ENCODE measurements at regions not wholly inside any gene's neighbourhood (a gene's known extent, or its start where the extent isn't known, plus 50 kb on each side); places are given as distances from the start of the nearest gene placed in this dataset.

GRCh38 chr5:68490406-68490805 is 274.9 kb downstream of the PIK3R1 start:
- no peak for DNase-seq

GRCh38 chr5:68494771-68495170 is 279.2 kb downstream of the PIK3R1 start:
- no peak for DNase-seq

GRCh38 chr5:68499987-68500386 is 284.4 kb downstream of the PIK3R1 start:
- DNase-seq = peak; percentile 82

DNA sequence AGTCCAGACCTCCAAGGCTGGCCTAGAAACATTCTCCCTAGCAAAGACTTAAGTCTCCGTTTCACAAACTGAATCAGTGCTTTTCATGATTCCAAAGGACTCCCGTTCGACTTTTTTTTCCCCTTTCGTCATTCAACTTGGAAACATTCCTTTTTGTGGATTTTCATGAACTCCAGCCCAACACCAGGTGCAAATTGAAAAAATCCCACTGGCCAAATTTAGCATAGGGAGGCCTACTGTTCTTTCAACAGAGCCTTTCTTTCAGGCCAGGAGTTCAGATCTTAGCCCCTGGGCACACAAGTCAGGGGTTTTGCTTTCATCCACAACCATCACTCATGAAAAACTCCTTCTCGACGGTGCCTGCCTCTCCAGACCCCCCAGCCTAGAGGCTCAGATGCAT is 285.3 kb downstream of the PIK3R1 start:
- no peak for DNase-seq

DNA sequence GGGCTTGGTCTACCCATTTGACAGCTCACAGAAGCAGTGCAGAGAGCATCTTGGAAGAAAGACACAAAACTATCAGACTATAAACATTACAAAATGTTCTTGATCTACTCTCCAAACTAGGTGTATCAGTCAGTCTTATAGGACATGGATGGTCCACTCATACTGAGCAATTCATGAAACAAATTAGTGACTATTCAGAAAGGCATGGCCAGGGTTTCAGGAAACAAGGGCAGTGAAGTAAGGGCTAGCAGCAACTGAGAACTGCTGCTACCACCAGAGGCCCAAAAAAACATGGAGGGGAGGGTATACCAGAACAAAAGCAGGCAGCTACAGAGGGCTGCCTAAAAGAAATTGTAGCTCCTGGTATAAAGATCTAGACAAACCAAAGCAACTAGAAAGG is 287.0 kb downstream of the PIK3R1 start:
- peak; percentile 51 for DNase-seq

GRCh38 chr5:68504306-68504705 is 288.8 kb downstream of the PIK3R1 start:
- DNase-seq = no peak

- DNase-seq = peak; percentile 76
Observed at GRCh38 chr5:68505917-68506860, 290.6 kb downstream of the PIK3R1 start.

DNA sequence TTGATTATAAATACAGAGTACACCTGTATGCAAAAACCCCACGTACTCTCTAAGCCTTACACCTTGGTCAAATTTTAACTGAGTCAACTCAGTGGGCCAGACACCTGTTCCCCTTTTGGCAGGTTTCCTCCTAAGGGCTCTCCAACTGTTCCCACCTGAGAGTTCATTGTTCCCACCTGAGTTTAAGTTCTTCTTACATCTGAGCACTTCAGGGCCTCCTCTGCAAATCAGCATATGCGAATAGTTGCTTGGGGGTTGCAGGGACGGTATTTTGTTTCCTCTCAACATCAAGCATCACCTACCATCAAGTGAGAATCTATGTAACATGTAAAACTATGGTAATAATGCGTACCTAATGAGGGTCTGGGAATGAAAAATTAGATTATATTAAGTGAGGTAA is 300.0 kb downstream of the PIK3R1 start:
- no peak for DNase-seq

GRCh38 chr5:68518286-68518685 is 302.7 kb downstream of the PIK3R1 start:
- DNase-seq = no peak

- DNase-seq = no peak
Observed at GRCh38 chr5:68519143-68519542, 303.6 kb downstream of the PIK3R1 start.

DNA sequence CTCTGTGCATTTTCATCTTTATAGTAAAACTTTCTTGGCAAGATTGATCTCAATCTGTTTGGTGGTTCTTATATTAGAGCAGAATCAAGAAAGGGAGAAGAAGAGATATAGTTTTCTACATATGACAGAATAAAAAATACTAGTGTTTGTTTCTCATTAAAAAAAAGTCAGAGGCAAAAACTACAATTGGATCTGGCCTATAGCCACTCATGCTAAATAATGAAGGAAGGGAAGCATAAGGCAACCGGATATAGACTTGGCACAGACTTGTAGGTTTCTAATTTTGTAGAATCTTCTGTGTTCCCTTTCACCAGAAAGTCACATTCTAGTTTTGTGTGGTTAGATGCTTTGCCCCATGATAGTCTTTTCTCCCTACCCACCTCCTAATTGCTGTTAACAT is 306.2 kb downstream of the PIK3R1 start:
- DNase-seq = no peak

DNA sequence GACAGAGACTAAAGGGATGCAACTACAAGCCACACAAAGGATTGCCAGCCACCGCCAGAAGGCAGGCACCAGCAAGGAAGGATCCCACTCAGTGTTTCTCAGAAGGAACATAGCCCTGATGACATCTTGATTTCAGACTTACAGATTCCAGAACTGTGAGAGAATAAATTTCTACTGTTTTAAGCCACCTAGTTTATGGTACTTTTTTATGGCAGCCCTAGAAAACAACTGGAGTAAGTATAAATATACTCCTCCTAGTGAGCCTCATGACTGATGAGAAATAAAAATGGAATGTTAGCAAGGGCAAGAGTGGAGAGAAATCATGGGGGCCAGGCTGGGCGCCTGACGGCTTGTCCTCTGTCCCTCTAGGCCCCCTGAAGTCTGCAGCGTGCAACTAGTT is 307.3 kb downstream of the PIK3R1 start:
- peak; percentile 67 for DNase-seq

DNA sequence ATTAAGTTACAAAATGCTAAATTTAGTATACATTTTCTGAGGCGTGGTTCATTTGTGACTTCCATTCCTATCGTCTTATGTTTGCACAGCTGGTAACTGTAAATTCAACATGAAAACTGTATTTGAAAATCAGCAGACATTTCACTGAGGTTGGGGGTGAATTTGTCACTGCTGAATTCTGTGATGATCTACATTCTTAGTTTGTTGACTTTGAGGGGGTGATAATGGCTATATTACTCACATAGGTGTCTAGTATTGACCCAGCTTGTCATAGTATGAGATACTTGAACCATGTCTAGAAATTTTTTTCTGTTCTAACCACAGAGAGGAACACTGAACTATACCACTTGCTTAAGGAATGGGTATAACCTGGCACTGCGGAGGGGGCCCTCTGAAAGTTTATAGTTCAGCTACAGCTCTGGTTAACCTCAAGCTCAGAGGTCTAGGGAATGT is 313.3 kb downstream of the PIK3R1 start:
- peak; percentile 7 for DNase-seq

GRCh38 chr5:68529581-68529980 is 314.0 kb downstream of the PIK3R1 start:
- peak; percentile 71 for DNase-seq

- DNase-seq = no peak
Observed at GRCh38 chr5:68531970-68532369, 316.4 kb downstream of the PIK3R1 start.

DNA sequence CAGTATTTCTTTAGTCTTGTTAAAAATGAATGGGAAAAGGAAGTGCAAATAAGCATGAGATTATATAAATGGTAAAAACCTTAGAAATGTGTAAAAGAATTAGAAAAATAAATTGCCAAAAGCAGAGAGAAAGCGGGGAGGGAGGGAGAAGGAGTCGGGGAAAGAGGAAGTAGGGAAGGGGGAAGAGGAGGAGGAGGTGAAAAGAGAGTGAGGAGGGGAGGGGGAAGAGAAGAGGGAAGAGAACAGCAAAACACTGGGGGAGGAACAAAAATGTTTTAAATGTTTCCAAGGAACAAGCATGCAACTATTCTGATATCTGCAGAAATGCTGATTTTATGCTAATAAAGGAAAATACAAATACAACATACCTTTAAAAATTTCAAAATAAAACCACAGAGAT is 317.5 kb downstream of the PIK3R1 start:
- DNase-seq = no peak

DNA sequence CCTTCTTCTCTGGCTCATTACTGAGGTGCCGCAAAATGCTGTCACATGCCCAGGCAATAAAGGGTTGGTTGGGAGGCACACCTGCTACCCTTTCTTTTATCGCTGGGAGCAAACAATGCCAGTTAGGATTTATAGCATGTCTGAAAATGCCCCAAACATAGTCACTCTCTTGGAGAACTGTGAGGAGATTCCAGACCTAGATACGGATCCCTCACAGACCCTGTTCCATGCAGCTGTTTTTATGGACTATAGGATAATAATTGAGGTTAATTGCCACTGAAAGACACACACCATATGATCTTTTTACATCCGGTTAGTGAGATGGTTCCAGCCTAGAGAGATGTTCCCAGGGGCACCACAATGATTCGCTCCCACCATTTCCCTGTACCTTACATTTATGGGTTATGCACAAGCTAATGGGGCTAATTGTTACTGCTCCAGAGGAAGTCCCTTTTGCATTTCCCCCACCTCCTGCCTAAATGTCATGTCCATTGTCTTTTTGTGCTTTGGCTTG is 318.1 kb downstream of the PIK3R1 start:
- no peak for DNase-seq

GRCh38 chr5:68534131-68534940 is 318.8 kb downstream of the PIK3R1 start:
- DNase-seq = no peak

- DNase-seq = no peak
Observed at GRCh38 chr5:68534956-68535520, 319.5 kb downstream of the PIK3R1 start.

- DNase-seq = no peak
Observed at GRCh38 chr5:68538814-68539420, 323.4 kb downstream of the PIK3R1 start.

DNA sequence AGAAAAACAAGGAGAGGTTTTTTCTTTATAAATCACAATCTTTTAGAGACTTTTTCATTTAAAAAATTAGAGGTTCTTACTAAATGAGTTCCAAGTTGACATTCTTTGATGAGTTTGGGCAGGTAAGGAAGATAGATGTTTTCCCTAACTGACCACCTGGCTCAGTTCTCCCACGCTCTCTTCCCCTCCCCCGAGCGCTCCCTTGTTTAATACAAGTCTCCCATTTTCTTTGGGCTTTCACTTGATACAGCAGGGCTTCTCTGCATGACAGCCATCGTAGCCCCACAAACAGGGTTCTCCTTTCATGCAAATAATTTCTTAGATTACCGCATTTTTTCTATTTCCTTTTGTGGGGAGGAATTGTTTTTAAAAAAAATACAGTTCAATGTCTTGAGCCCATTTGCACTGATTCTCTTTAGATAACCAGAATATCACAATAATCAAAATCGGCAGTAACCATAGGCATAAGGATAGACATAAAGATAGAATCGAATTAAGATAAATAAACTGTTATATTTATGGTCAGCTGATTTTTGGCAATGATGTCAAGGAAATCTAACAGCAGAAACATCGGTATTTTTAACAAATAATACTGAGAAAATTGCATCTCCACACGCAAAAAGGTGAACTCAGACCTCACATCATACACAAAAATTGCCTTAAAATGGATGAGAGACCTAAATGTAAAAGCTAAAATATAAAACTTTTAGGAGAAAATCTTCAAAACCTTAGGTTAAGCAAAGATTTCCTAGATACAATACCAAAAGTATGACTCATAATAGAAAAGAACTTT is 325.4 kb downstream of the PIK3R1 start:
- no peak for DNase-seq

DNA sequence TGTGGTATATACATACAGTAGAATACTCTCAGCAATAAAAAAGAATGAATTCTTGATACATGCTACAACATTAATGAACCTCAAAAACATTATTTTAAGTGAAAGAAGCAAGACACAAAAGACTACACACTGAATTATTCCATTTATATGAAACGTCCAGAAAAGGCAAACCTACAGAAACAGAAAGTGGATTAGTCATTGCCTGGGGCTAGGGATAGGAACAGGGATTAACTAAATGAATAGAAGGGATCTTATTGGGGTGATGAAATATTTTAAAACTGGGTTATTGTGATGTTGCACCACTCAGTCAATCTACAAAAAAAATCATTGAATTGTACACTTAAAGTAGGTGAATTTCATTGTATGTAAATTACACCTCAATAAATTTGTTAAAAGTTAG is 326.7 kb downstream of the PIK3R1 start:
- peak; percentile 64 for DNase-seq

Data from HCEC 1CT (cell line).